CD4-positive, alpha-beta T cell treated with Interleukin-12 subunit alpha and Interleukin-12 subunit beta, for 1 hour (primary cell): ENCODE measurements at regions not wholly inside any gene's neighbourhood (a gene's known extent, or its start where the extent isn't known, plus 50 kb on each side); places are given as distances from the start of the nearest gene placed in this dataset.
"Not testable (repeated sequence)": the region's sequence is repeated elsewhere in the genome, so short reads cannot be mapped to it uniquely, and the experiment has no call there.

Experiments
- DNase-seq: peaks from one replicate; pipeline ENCODE4 v3.0.0-alpha.2; 2020

- no peak for DNase-seq
Observed at GRCh38 chr1:195740862-195741261, 867.4 kb downstream of the KCNT2 start.

DNA sequence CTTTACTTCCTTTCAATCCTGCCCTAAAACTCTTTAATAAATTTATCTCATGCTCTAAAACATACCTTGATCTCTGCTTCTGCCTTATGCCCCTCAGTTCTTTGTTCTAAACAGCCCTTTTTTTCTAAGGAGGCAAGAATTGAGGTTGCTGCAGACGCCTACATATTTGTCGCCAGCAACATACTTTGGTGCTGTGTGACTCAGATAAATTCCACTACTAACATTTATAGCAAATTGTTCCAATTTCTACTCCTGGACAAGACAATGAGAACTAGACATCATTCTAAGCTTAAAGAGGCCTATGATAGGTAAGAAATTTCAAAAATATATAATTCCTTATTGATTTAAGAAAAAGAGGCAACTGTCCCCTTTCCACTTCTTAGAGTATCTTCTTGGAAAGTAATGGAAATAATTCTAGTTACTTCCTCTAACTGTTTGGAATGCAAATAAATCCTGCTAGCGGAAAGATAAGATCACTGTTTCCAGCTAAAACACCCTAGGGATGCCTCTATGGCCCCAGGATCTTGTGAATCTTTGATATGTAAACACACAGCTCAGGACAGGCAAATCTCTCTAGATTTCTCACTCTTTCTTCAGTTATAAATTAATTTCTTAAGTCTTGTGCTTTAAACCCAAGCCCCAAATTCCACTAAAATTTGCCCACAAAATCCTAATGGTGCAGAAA is 869.1 kb downstream of the KCNT2 start:
- no peak for DNase-seq

GRCh38 chr1:195735140-195735539 is 873.1 kb downstream of the KCNT2 start:
- no peak for DNase-seq

DNA sequence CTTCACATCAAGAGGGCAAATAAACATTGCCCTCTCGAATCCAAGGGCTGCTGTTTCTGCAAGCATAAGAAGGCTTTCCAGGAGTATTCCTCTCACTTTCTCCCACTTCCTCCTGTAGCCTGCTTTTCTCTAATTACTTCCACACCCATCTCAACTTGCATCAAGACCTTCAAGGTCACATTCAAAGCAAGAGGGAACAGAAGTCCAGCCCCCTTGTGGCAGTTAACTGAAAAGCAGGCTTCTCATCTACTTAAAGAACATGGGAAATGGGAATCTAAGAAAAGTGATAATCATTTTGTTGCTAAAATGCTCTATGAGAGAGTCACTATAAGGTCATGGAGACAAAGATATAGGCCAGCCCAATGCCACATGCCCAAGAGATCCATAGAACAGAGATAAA is 874.4 kb downstream of the KCNT2 start:
- DNase-seq = no peak

DNA sequence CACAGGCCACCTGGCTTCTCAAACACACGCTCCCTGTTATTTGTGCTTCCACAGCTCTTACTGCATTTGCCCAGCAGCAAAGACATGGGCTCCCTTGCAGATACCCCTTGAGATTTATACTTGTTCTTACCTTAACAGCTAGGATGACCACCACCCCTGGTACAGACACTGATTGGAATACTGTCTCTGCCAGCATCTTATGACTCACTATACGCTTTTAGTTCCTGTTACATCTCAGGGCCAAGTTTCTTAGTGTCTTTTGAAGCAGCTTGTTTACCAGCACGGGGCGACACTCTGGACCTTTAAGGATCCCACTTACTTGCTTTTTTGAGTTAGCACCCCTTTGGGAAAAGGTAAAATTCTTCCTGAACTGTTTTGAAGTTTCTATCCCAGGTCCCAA is 874.8 kb downstream of the KCNT2 start:
- DNase-seq = no peak

- DNase-seq = no peak
Observed at GRCh38 chr1:195731385-195731784, 876.9 kb downstream of the KCNT2 start.

DNA sequence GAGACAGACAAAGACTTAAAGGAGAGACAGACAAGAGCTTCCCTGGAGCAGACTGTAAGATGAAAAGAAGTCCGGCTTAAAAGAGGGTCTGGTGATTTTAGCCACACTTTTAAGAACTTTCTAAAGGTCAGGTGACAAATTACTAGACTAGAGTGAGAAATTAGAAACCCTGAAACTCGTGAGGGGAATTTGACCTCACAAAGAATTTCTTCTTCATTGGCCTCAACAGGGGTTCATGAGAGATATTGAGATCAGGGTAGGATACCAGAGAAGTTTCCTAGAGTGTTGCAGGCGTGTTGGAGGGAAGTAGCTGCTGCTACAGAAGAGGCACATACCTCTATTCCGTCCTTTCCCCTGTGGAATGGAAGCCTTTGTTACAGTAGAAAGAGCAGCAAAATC is 884.4 kb downstream of the KCNT2 start:
- DNase-seq = no peak

DNA sequence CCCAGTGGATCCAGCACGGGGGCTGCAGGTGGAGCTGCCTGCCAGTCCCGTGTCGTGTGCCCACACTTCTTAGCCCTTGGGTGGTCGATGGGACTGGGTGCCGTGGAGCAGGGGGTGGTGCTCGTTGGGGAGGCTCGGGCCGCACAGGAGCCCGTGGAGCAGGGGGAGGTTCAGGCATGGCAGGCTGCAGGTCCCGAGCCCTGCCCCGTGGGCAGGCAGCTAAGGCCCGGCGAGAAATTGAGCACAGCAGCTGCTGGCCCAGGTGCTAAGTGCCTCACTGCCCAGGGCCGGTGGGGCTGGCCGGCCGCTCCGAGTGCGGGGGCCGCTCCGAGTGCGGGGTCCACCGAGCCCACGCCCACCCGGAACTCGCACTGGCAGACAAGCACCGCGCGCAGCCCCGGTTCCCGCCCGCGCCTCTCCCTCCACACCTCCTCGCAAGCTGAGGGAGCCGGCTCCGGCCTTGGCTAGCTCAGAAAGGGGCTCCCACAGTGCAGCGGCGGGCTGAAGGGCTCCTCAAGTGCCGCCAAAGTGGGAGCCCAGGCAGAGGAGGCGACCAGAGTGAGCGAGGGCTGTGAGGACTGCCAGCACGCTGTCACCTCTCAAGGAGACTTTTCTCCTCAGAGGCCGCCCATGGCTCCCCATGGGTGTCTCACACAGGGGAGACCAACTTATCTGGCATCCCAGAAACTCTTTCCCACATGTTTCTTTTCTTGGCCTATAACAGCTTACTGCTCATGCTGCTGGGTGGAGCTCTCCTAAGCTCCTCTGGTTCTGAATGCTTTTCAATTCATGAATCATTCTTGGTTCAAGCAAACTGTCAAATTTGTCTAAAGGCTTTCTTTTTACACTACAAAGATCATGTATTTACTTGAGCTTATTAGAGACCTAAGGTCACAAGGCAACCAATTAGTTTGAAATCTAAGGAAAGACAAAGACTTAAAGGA is 885.1 kb downstream of the KCNT2 start:
- DNase-seq = not testable (repeated sequence)

- not testable (repeated sequence) for DNase-seq
Observed at GRCh38 chr1:195722146-195722545, 886.1 kb downstream of the KCNT2 start.

- DNase-seq = no peak
Observed at GRCh38 chr1:195721210-195721971, 886.8 kb downstream of the KCNT2 start.

- DNase-seq = no peak
Observed at GRCh38 chr1:195717651-195718050, 890.6 kb downstream of the KCNT2 start.

GRCh38 chr1:195715652-195716051 is 892.6 kb downstream of the KCNT2 start:
- no peak for DNase-seq

- DNase-seq = no peak
Observed at GRCh38 chr1:195714248-195714647, 894.0 kb downstream of the KCNT2 start.

- DNase-seq = no peak
Observed at GRCh38 chr1:195709821-195710220, 898.4 kb downstream of the KCNT2 start.

DNA sequence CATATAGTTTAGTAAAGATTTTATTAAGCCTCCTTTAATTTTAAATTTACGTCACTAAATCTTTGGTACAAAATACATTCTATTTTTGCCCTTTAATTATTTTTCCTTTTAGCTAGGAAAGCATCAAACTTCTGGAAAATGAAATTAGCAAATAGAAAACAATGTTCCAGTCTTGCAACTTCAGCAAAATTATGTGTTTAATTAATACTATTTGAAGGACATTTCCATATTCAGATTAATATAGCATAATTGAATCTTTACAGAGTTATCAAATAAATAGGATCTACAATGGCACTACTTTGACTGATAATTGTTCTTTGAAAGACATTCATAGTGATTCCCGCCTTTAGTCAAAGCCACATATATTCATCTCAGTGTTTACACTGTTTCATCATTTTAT is 904.2 kb downstream of the KCNT2 start:
- DNase-seq = no peak

GRCh38 chr1:195701149-195701548 is 907.1 kb downstream of the KCNT2 start:
- DNase-seq = no peak

DNA sequence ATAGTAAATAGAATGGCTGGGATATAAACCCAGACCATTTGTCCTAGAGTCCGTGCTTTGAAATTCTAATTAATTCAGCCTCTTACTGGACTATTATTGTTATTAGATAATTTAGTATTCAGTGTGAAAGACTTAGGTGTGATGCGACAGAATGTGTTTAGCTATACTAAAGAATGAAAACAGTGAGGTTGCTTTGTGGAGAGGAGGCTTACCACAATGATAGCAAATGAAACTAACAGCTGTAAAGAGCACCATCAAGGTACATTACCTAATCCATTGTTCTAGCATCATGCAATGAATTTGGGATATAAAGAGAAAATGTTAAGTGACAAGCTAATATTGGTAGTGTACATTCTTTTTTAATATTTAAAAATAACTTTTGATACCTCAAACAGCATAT is 911.1 kb downstream of the KCNT2 start:
- no peak for DNase-seq

DNA sequence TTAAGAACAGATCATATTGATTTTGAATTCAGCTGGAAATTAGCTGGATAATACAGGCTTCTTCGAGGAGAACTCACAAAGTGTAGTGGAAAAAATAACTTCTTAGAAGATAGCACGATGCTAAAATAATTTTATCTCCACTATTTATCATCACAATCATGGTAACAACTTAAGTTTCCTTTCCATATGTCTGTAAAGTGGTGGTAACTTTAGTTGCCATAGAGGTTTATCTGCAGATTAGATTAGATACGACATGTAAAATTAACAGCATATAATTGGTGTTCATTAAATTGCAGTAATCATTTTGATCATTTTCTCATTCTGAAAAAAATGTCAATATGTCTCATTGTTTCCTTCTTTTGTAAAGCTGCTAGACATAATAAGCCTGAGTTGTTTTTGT is 921.5 kb downstream of the KCNT2 start:
- no peak for DNase-seq

GRCh38 chr1:195664628-195665027 is 943.6 kb downstream of the KCNT2 start:
- DNase-seq = no peak

- DNase-seq = no peak
Observed at GRCh38 chr1:195663549-195664280, 944.5 kb downstream of the KCNT2 start.

GRCh38 chr1:195656780-195657179 is 951.5 kb downstream of the KCNT2 start:
- no peak for DNase-seq

- DNase-seq = not testable (repeated sequence)
Observed at GRCh38 chr1:195648875-195649274, 959.4 kb downstream of the KCNT2 start.

GRCh38 chr1:195637539-195637938 is 970.7 kb downstream of the KCNT2 start:
- DNase-seq = no peak
